22Rv1 (cell line): ENCODE measurements at regions not wholly inside any gene's neighbourhood (a gene's known extent, or its start where the extent isn't known, plus 50 kb on each side); places are given as distances from the start of the nearest gene placed in this dataset.

Experiments used
- H3K27ac ChIP-seq: fragments of 450-650 bp; 2 replicates; pipeline ENCODE4 v1.5.1; 2017
- CTCF ChIP-seq: fragments of 450-650 bp; IDR thresholded peaks from 2 replicates; pipeline ENCODE4 v1.5.1; 2017; ENCODE audit warnings: mild to moderate bottlenecking
- ZFX ChIP-seq: fragments of 450-650 bp; IDR thresholded peaks from 2 replicates; pipeline ENCODE4 v1.6.1; 2017; ENCODE audit warnings: antibody characterized with exemption, borderline replicate concordance

- no peak overlapping the region for H3K27ac ChIP-seq
- TF ChIP-seq CTCF (no peak), ZFX (no peak)
Observed at GRCh38 chr15:96888764-96889163, 558.3 kb downstream of the NR2F2 start.

GRCh38 chr15:96889734-96890480 is 559.4 kb downstream of the NR2F2 start:
- no peak overlapping the region for H3K27ac ChIP-seq
- no peak for TF ChIP-seq ZFX
- no peak for TF ChIP-seq CTCF

GRCh38 chr15:96891046-96891445 is 560.5 kb downstream of the NR2F2 start:
- TF ChIP-seq CTCF (no peak), ZFX (no peak)
- no peak overlapping the region for H3K27ac ChIP-seq

- H3K27ac ChIP-seq: no peak overlapping the region
- TF ChIP-seq CTCF (peak; percentile 80), ZFX (no peak)
Observed at GRCh38 chr15:96893159-96893906, 562.8 kb downstream of the NR2F2 start.

- no peak for TF ChIP-seq CTCF
- TF ChIP-seq ZFX: no peak
- no peak overlapping the region for H3K27ac ChIP-seq
Observed at GRCh38 chr15:96894659-96895058, 564.2 kb downstream of the NR2F2 start.

- TF ChIP-seq CTCF (no peak), ZFX (no peak)
- H3K27ac ChIP-seq: no peak overlapping the region
Observed at GRCh38 chr15:96896766-96897165, 566.3 kb downstream of the NR2F2 start.

GRCh38 chr15:96914081-96914480 is 583.6 kb downstream of the NR2F2 start:
- TF ChIP-seq CTCF: no peak
- H3K27ac ChIP-seq: no peak overlapping the region
